SU-DHL-6 (cell line): ENCODE measurements at regions not wholly inside any gene's neighbourhood (a gene's known extent, or its start where the extent isn't known, plus 50 kb on each side); places are given as distances from the start of the nearest gene placed in this dataset.

Experiments used
- H2AFZ ChIP-seq: fragments of 200-600 bp; sonication (generic); 2 replicates; pipeline ENCODE4 v1.6.1; 2014; ENCODE audit warnings: low read depth, mild to moderate bottlenecking, moderate library complexity, mixed read lengths, antibody characterized with exemption, low read length; ENCODE audit not compliant: severe bottlenecking
- H3F3A ChIP-seq: fragments of 200-600 bp; shearing (Covaris generic); 2 replicates; pipeline ENCODE4 v1.6.0; 2016; ENCODE audit warnings: antibody characterized with exemption, mild to moderate bottlenecking; ENCODE audit not compliant: insufficient read depth
- H3K27ac ChIP-seq: fragments of 200-600 bp; sonication (generic); 2 replicates; pipeline ENCODE4 v1.5.1; 2016; ENCODE audit warnings: low read depth, mild to moderate bottlenecking, low read length, moderate library complexity, mixed read lengths
- H3K27me3 ChIP-seq: fragments of 200-600 bp; sonication (generic), shearing (Covaris generic); 2 replicates; pipeline ENCODE4 v1.6.0; 2014; ENCODE audit warnings: mild to moderate bottlenecking, low read length
- H3K36me3 ChIP-seq: fragments of 200-600 bp; sonication (generic); 2 replicates; pipeline ENCODE4 v1.6.1; 2014; ENCODE audit warnings: mild to moderate bottlenecking, low read length, mixed read lengths
- H3K4me2 ChIP-seq: fragments of 300-600, 200-600 bp; shearing (Covaris generic), sonication (generic); 2 replicates; pipeline ENCODE4 v1.6.0; 2014; ENCODE audit warnings: low read length, low read depth, mild to moderate bottlenecking; ENCODE audit not compliant: poor library complexity, severe bottlenecking
- H3K4me3 ChIP-seq: fragments of 200-600 bp; sonication (generic); 2 replicates; pipeline ENCODE4 v1.5.1; 2014; ENCODE audit warnings: antibody characterized with exemption, low read length, mild to moderate bottlenecking, mixed read lengths; ENCODE audit not compliant: insufficient read depth, poor library complexity, severe bottlenecking
- H3K79me2 ChIP-seq: fragments of 200-600 bp; sonication (generic); 2 replicates; pipeline ENCODE4 v1.6.1; 2014; ENCODE audit warnings: mild to moderate bottlenecking, low read length, moderate library complexity; ENCODE audit not compliant: insufficient read depth
- H3K9ac ChIP-seq: fragments of 200-600 bp; sonication (generic); 2 replicates; pipeline ENCODE4 v1.7.0; 2014; ENCODE audit warnings: mild to moderate bottlenecking, low read length
- H3K9me2 ChIP-seq: fragments of 200-600 bp; sonication (generic); replicated peaks from 2 replicates; pipeline ENCODE4 v1.6.1; 2014; ENCODE audit warnings: low read length; ENCODE audit not compliant: insufficient read depth
- H3K9me3 ChIP-seq: fragments of 200-600 bp; sonication (generic); 2 replicates; pipeline ENCODE4 v1.6.1; 2014; ENCODE audit warnings: low read length, mixed read lengths; ENCODE audit not compliant: insufficient read depth
- H4K20me1 ChIP-seq: fragments of 200-600 bp; sonication (generic); 2 replicates; pipeline ENCODE4 v1.6.1; 2014; ENCODE audit warnings: low read depth, mild to moderate bottlenecking, antibody characterized with exemption, low read length, moderate library complexity, mixed read lengths
- CTCF ChIP-seq: fragments of 200-600 bp; sonication (generic); IDR thresholded peaks from one replicate; pipeline ENCODE4 v1.5.1; 2017; ENCODE audit warnings: antibody characterized with exemption, mild to moderate bottlenecking, low read length, moderate library complexity; ENCODE audit not compliant: insufficient read depth, poor library complexity, severe bottlenecking
- EZH2phosphoT487 ChIP-seq: fragments of 200-600 bp; sonication (generic), shearing (Covaris generic); conservative IDR thresholded peaks from 2 replicates; pipeline ENCODE4 v1.6.1; 2018; ENCODE audit warnings: mild to moderate bottlenecking, antibody characterized with exemption, low read length, moderate library complexity, mixed read lengths

GRCh38 chr12:67154901-67155300 lies 114.3 kb upstream of the CAND1 start:
- TF ChIP-seq CTCF (no peak), EZH2phosphoT487 (no peak)
- H3K27me3 ChIP-seq, result no peaks in the 10 kb centered on the region
- H3K9me2 ChIP-seq, result no peaks in the 10 kb centered on the region
- H3K4me2 ChIP-seq, result no peak overlapping the region
- H3K27ac ChIP-seq, result no peak overlapping the region
- no peak overlapping the region for H3K9ac ChIP-seq
- H3F3A ChIP-seq, result no peaks in the 10 kb centered on the region
- H4K20me1 ChIP-seq, result no peaks in the 10 kb centered on the region
- H3K36me3 ChIP-seq, result no peaks in the 10 kb centered on the region
- no peak overlapping the region for H2AFZ ChIP-seq
- no peak overlapping the region for H3K4me3 ChIP-seq
- H3K79me2 ChIP-seq, result no peaks in the 10 kb centered on the region
- no peaks in the 10 kb centered on the region for H3K9me3 ChIP-seq

DNA sequence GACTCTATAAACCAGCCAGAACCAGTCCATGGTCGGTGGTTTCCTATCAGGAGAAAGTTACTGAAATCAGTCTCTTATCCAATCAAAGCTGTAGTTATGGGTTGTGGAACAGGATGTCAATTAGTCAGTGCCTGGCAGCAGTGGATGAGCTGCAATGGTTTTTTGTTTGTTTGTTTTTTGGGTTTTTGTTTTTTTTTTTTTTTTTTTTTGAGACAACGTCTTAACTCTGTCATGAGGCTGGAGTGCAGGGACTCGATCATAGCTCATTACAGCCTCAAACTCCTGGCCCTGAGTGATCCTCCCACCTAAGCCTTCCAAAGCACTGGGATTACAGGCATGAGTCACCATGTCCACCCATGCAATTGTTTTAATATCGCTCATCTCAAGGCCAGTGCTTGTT lies 113.3 kb upstream of the CAND1 start:
- TF ChIP-seq EZH2phosphoT487, result no peak
- TF ChIP-seq CTCF, result no peak
- Histone ChIP-seq H3K9ac (no peak overlapping the region), H3F3A (no peaks in the 10 kb centered on the region), H3K36me3 (no peaks in the 10 kb centered on the region), H3K4me3 (no peak overlapping the region), H3K9me3 (no peaks in the 10 kb centered on the region), H3K9me2 (no peaks in the 10 kb centered on the region), H3K79me2 (no peaks in the 10 kb centered on the region), H3K27me3 (no peaks in the 10 kb centered on the region), H4K20me1 (no peaks in the 10 kb centered on the region), H3K27ac (no peak overlapping the region), H2AFZ (no peak overlapping the region), H3K4me2 (no peak overlapping the region)

DNA sequence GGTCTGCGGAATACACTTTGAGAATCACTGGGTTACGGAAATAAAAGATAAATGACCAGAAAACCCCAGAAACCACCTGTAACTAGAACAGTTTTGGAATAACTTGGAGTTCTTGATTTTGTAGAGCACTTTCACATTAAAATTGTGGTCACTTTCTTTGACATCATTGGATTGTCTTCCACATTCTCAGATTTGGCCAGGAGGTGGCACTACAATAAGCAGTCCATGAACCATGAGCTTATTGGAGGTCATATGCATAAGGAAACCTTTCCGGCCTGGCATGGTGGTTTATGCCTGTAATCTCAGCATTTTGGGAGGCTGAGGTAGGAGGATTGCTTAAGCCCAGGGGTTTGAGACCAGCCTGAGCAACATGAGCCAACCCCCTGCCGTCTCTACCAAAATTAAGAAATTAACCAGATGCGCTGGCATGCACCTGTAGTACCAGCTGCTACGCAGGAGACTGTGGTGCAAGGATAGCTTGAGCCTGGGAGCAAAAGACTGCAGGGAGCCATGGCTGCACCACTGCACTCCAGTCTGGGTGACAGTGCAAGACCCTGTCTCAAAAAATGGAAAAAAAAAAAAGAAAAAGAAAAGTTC lies 107.7 kb upstream of the CAND1 start:
- Histone ChIP-seq H3F3A (no peaks in the 10 kb centered on the region), H3K4me3 (no peak overlapping the region), H3K9ac (no peak overlapping the region), H3K27me3 (no peaks in the 10 kb centered on the region), H3K4me2 (no peak overlapping the region), H3K36me3 (no peaks in the 10 kb centered on the region), H4K20me1 (no peaks in the 10 kb centered on the region), H3K27ac (no peak overlapping the region), H3K9me3 (no peaks in the 10 kb centered on the region), H3K79me2 (no peaks in the 10 kb centered on the region), H3K9me2 (no peaks in the 10 kb centered on the region), H2AFZ (no peak overlapping the region)
- TF ChIP-seq CTCF, result peak; percentile 62
- TF ChIP-seq EZH2phosphoT487, result no peak

GRCh38 chr12:67173258-67173657 lies 95.9 kb upstream of the CAND1 start:
- no peak overlapping the region for H3K27ac ChIP-seq
- H3K27me3 ChIP-seq, result 0 out of 2 replicates have a peak, but pooled peaks cover 4% of the 10 kb centered on the region
- no peaks in the 10 kb centered on the region for H3K9me2 ChIP-seq
- no peak overlapping the region for H3K4me2 ChIP-seq
- TF ChIP-seq CTCF (no peak), EZH2phosphoT487 (no peak)
- H3K9ac ChIP-seq, result no peak overlapping the region
- no peaks in the 10 kb centered on the region for H4K20me1 ChIP-seq
- H3K79me2 ChIP-seq, result no peaks in the 10 kb centered on the region
- H2AFZ ChIP-seq, result no peak overlapping the region
- H3F3A ChIP-seq, result no peaks in the 10 kb centered on the region
- H3K36me3 ChIP-seq, result no peaks in the 10 kb centered on the region
- no peak overlapping the region for H3K4me3 ChIP-seq
- no peaks in the 10 kb centered on the region for H3K9me3 ChIP-seq
